HG03196 (cell line): ENCODE measurements at regions not wholly inside any gene's neighbourhood (a gene's known extent, or its start where the extent isn't known, plus 50 kb on each side); places are given as distances from the start of the nearest gene placed in this dataset.
"Not testable (repeated sequence)": the region's sequence is repeated elsewhere in the genome, so short reads cannot be mapped to it uniquely, and the experiment has no call there.

Experiments
- ATAC-seq: cut with Tn5 transposase; IDR thresholded peaks from one replicate; pipeline ENCODE4 v1.9.1; 2021; ENCODE audit not compliant: unreplicated experiment

DNA sequence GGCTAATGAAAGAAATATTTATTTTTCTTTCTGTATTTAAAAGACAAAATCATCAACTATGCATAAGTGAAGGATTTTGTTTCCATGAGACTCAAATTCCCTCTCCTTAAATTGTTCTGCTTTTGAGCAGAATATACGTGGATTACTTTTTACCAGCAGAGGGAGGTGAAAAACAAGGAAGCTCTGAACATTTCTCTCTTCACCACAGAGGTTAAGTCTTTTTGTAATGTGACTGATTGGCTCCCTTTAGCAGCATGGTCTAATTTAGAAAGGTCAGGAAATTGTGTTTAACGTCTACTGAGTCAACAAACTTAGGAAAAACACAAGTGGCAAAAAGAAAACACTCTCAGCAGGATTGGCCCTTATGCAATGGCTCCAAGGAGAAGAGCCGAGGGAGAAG lies 55.1 kb upstream of the F9 start:
- ATAC-seq: no peak

DNA sequence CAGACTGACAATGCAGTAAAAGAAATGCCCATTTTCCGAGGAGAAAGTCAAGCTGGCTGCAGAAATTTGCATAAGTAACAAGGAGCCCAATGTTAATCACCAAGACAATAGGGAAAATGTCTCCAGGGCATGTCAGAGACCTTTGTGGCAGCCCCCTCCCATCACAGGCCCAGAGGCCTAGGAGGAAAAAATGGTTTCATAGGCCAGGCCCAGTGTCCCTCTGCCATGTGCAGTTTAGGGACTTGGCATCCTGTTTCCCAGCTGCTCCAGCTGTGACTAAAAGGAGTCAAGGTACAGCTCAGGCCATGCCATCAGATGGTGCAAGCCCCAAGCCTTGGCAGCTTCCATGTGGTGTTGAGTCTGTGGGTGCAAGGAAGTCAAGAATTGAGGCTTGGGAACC lies 68.6 kb upstream of the F9 start:
- not testable (repeated sequence) for ATAC-seq

DNA sequence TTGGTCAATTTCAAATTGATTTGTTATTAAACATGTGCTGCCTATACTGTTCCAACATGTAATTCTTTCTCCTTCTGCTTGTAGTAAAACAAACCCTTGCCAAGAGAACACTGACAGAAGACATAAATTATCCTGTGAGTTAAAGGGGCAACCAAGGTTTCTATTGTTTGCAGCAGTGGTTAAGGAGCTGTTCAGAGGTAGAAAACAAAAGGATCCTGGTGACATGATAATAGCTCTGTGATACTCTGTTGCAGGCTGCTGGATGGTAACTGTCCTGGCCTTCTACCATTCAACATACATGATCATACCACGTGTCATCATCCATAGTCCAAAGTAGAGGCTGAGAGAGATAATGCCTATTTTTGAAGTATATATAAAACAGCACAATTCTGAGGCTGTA lies 75.8 kb upstream of the F9 start:
- no peak for ATAC-seq

DNA sequence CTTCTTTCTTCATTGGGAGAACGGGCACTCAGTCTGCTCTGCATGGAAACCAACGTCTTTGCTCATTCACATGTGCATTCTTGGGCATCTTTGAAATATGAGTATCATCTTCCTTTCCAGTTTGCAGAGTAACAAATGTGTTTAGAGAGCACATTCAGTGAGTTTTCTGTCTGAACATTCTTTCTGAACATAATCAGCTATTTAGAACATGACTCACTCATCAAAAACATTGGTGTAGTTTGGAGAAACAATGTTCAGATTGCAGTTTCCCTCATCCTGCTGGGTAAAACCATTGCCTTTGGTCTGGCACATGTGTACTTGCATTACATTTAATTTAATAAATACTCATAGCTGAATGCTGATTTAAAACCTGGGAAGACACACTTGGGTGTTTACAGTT lies 81.5 kb upstream of the F9 start:
- ATAC-seq: no peak

DNA sequence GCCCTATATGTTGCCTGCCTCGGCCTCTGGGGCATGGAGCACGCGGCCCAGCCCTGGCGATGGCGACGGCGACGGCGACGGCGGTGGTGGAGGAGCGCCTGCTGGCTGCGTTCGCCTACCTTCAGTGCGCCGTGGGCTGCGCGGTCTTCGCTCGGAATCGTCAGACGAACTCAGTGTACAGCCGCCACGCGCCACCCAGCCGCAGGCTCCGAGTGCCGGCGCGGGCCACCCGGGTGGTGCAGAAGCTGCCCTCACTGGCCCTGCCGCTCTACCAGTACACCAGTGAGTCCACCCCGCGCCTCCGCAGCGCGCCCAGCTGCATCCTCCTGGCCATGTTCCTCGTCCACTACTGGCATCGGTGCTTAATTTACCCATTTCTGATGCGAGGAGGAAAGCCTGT lies 83.7 kb upstream of the F9 start:
- no peak for ATAC-seq

DNA sequence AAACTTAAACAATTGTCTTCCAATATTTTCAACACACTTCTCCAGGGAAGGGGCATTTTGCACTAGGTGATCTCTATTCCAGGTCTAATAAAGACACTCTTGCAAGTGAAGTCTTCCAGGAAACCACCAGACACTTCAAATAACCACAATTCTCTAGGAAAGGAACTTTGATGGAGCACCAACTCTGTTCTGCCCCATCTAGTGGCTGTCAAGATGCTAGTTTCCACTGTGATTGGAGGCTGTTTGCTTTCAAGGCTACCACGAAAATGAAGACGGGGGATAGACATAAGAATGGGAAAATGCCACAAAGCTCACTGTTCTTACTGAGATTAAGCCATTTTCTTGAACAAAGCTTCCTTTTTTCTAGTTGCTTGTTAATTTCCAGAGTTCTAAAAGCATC lies 100.6 kb upstream of the F9 start:
- ATAC-seq: no peak

DNA sequence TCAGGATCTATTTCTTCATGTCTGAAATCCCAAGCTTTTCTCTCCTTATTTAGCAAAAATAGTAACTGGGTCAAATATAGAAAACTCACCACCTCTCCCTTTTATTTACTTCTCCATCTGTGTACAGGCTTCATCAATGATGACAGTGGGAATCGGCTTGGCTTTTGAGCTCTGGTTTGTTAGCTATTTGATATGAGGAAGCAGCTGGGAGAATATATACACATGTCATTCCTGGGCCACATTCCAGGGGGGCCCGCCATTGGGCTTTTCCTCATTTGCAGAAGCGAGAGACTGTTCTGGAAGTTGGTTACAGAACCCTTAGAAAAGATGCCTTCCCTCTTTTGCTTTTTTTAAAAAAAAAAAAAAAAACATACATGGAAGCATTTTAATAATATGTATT lies 107.4 kb upstream of the F9 start:
- ATAC-seq: no peak

DNA sequence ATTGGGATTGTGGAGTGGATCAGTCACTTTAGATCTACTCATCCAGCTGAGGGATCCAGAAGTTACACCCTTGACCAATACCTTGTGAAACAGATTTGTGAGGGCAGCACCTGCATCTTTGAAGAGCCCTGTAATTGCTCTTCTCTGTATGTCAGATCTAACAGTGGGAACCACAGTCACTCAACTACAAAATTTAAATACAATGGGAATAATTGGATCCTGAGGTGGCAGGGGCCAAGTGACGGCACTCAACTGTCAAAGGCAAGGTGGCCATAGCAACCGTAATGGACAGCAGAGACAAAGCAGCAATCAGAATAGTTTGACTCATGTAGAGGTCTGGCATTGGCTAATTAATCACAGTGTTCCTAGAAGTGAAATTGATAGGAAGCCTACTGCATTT lies 132.3 kb upstream of the F9 start:
- ATAC-seq: not testable (repeated sequence)

DNA sequence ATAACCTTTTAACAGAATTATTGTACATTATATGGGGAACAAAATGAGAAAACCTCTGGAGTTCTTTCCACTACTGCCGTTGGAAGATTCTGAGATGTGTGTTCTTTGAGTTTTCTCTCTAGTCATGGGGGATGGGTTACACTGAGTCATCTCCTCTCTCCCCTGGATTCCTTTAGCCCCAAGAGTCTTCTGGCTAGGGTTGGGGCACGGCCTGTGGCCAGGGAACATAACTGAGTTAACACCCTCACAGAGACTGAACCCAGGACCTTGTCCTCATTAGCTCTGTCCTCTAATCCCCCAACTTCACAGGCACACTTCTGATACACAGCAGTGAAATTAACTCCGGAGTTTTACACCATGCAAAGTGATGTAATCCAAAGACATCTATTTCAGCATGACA lies 142.3 kb upstream of the F9 start:
- ATAC-seq: no peak

DNA sequence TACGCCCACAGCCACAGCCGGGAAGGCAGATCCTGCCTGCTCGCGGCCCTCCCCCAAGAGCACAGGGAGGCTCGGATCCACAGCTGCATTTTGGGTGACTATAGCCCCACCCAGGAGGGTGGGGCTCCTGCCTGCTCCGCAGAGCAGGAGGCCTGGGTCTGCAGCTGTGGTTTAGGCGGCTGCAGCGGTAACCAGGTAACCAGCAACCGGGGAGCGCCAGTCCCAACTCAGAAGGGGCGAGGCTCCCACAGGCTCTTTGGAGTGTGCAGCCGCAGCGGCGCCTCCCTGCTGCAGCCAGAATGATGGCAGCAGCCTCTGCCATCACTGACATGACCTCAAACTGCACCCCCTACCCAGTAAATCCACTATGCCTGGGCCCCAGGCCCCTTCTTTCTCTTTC lies 148.0 kb upstream of the F9 start:
- ATAC-seq: no peak

DNA sequence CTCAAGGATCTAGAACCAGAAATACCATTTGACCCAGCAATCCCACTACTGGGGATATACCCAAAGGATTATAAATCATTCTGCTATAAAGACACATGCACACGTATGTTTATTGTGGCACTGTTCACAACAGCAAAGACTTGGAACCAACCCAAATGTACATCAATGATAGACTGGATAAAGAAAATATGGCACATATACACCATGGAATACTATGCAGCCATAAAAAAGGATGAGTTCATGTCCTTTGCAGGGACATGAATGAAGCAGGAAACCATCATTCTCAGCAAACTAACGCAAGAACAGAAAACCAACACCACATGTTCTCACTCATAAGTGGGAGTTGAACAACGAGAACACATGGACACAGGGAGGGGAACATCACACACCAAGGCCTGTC lies 154.0 kb upstream of the F9 start:
- ATAC-seq: not testable (repeated sequence)

DNA sequence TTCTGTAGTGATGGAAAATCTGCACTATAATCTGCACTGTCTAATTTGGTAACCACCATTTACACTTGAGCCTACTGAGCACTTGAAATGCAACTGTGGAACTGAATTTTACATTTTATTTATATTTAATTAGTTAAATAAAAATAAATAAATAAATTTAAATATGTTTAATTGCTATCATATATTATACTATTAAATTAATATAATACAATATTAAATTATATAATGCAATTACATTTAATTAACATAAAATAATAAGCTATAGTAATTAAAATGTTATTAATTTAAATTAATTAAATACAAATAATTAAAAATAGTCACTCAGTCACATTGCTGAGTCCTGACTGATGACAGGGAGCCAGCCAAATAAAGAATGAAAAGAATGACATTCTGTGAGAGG lies 170.2 kb upstream of the F9 start:
- no peak for ATAC-seq

DNA sequence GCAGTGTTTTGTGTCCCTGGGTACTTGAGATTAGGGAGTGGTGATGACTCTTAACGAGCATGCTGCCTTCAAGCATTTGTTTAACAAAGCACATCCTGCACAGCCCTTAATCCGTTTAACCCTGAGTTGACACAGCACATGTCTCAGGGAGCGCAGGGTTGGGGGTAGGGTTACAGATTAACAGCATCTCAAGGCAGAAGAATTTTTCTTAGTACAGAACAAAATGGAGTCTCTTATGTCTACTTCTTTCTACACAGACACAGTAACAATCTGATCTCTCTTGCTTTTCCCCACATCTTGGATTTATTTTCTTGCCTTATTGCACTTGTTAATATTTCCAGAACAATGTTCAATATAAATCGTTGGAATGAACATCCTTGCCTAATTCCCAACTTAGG lies 187.9 kb upstream of the F9 start:
- not testable (repeated sequence) for ATAC-seq

DNA sequence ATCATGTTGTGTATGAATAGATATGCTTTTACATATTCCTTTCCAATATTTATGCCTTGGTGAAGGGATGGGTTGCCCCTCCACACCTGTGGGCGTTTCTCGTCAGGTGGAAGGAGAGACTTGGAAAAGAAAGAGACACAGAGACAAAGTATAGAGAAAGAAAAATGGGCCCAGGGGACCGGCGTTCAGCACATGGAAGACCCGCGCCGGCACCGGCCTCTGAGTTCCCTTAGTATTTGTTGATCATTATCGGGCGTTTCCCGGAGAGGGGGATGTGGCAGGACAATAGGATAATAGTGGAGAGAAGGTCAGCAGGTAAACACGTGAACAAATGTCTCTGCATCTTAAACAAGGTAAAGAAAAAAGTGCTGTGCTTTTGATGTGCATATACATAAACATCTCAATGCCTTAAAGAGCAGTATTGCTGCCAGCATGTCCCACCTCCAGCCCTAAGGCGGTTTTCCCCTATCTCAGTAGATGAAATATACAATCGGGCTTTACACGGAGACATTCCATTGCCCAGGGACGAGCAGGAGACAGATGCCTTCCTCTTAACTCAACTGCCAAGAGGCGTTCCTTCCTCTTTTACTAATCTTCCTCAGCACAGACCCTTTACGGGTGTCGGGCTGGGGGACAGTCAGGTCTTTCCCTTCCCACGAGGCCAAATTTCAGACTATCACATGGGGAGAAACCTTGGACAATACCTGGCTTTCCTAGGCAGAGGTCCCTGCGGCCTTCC lies 188.5 kb upstream of the F9 start:
- not testable (repeated sequence) for ATAC-seq

DNA sequence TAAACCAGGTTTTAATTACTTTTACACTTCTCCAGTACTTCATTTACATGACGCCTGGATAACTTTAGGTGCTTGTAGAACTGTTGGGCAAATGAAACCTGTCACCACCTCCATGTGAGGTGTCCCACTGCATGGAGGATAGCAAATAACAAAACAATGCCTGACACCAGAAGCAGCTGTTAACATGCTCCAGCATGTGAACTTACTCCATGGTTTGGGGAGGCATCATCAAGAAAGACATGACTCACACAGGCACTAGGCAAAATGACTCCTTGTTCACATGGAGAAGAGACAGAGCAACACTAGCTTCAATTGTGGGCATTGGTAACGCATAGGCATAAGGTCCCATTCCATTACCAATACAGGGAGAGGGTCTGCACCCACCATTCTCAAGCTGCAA lies 198.1 kb upstream of the F9 start:
- ATAC-seq: no peak

DNA sequence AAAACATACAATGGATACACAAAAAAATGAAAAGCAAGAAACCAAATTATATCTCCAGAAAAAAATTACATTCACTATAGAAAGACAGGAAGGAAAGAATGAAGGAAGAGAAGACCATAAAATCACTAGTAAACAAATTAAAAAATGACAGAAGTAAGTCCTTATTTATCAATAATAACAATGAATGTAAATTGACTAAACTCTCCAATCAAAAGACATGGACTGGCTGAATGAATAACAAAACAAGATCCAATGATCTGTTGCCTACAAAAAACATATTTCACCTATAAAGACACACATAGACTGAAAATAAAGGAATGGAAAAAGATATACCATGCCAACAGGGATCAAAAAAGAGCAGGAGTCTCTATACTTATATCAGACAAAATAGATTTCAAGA lies 203.2 kb upstream of the F9 start:
- ATAC-seq: no peak

DNA sequence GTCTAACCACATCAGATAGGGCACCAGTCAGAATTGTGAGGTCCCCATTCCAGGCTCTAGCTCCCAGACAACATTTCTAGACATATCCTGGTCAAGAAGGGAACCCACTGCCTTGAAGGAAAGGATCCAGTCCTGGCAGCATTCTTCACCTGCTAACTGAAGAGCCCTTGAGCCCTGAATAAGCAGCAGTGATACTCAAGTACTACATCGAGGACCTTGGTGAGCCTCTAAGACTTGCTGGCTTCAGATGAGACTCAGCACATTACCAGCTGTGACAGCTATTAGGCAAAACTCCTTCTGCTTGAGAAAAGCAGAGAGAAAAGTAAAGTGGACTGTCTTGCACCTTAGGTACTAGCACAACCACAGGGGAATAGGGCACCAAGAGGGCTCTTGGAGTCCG lies 205.8 kb upstream of the F9 start:
- no peak for ATAC-seq

DNA sequence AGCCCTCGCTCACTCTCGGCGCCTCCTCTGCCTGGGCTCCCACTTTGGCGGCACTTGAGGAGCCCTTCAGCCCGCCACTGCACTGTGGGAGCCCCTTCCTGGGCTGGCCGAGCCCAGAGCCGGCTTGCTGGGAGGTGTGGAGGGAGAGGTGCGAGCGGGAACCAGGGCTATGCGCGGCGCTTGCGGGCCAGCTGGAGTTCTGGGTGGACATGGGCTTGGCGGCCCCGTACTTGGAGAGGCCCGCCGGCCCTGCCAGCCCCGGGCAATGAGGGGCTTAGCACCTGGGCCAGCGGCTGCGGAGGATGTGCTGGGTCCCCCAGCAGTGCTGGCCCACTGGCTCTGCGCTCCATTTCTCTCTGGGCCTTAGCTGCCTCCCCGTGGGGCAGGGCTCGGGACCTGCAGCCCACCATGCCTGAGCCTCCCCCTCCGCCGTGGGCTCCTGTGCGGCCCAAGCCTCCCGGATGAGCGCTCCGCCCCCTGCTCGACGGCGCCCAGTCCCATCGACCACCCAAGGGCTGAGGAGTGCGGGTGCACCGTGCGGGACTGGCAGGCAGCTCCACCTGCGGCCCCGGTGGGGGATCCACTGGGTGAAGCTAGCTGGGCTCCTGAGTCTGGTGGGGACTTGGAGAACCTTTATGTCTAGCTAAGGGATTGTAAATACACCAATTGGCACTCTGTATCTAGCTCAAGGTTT lies 209.7 kb upstream of the F9 start:
- not testable (repeated sequence) for ATAC-seq

DNA sequence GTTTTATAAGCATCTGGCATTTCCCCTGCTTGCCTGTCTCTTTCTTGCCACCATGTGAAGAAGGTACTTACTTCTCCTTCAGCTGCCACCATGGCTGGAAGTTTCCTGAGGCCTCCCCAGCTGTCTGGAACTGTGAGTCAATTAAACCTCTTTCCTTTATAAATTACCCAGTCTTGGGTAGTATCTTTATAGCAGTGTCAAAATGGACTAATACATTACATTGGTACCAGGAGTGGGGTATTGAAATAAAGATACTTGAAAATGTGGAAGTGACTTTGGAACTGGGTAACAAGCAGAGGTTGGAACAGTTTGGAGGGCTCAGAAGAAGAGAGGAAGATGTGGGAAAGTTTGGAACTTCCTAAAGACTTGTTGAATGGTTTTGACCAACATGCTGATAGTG lies 223.9 kb upstream of the F9 start:
- not testable (repeated sequence) for ATAC-seq

DNA sequence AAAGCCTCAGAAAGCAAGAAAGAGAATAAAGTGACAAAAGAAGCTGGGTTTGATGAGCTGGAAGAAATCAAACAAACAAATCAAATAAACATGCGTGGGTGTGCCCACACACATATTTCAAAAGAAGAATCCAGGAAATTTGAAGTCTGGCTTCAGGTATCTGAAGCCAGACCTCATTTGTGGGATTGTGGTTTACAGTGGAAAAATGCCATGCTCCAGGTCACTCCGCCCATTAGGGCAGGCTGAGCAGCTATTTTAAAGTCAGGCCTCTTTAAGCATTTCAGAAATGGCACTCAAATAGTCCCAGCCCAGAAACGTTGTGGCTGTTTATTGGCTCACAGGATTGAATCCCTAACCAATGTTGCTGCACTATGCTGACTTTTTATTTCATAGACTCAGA lies 226.1 kb upstream of the F9 start:
- no peak for ATAC-seq

DNA sequence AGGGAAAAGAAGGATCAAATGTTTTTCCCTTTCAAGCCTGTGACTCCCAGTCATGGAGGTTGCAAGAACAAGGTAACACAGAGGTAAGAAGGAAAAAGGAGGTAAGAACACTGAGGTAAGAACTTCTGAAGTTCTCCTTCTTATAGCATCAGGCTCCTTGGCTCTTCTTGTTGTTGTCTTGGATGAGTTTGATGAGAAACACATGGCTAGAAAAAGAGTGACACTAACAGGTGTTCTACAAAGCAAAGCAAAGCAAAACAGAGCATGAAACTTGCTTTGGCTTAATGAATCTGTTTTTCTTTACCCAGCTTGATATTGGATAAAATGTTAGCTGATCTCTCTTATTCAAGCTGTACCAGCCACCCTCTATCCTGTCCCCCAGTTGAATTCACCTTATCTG lies 231.2 kb upstream of the F9 start:
- no peak for ATAC-seq

DNA sequence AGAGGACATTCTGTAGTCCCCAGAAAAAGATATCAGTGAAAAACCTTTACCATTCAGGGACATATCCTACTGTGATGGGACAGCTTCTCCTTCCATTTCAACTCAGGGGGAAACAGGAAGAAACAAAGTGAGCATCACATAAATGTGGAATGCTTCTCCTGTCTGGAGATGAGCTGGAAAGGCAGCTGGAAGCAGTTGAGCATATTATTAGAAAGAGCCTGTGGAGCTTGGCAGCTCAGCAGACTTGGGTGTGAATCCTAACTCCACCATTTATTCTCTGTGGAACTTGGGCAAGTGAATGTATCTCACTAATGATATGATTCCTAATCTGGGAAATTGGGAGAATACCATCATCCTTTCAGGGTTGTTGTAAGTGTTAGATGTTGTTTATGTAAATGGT lies 232.1 kb upstream of the F9 start:
- ATAC-seq: no peak

DNA sequence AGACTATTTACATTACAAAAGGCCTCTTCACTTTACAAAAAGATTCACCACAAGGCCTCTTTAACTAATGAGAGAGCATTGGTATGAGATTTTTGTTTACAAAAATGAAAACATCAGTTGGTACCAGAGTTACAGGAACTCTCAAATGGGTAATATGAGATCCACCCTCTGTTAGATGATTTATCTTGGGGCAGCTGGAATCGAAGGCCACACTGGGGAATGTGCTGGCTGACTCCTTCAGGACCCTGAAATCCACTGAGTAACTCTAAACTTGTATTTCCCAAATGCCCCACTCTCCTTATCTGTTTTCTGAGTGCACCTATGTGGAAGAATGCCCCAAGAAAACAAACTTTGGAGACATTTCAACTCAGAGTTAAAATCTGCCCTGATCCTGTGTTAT lies 232.9 kb upstream of the F9 start:
- no peak for ATAC-seq
